ENCODE measurements at regions not wholly inside any gene's neighbourhood (a gene's known extent, or its start where the extent isn't known, plus 50 kb on each side); places are given as distances from the start of the nearest gene placed in this dataset.
"Not testable (repeated sequence)": the region's sequence is repeated elsewhere in the genome, so short reads cannot be mapped to it uniquely, and the experiment has no call there.

DNA sequence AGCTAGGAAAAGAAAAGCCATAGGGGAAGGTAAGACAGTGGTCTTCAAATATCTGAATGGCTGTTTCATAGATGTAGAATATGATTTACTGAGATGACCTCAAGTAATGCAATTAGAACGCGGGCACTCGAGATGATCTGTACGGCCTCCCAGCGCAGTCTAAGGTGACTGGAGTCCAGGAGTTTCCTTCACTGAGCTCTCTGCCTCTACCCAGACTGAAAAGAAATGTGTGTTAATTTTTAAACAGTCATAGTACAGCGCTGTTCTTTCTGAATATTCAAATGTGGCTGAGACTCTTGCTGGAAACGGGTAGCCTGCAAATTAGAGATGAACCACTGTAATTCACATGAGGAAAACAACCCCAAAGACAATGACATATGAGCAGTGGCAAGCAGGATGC lies 562.4 kb upstream of the AUTS2 start:
- no peaks in the 10 kb centered on the region for H3K4me1 Mint-ChIP-seq
- H3K27me3 Mint-ChIP-seq: no peaks in the 10 kb centered on the region
- H3K27ac Mint-ChIP-seq: no peak overlapping the region
- peaks cover 7% of the 10 kb centered on the region for H3K9me3 Mint-ChIP-seq
- no peaks in the 10 kb centered on the region for H3K36me3 Mint-ChIP-seq
- H3K4me3 Mint-ChIP-seq: no peak overlapping the region

DNA sequence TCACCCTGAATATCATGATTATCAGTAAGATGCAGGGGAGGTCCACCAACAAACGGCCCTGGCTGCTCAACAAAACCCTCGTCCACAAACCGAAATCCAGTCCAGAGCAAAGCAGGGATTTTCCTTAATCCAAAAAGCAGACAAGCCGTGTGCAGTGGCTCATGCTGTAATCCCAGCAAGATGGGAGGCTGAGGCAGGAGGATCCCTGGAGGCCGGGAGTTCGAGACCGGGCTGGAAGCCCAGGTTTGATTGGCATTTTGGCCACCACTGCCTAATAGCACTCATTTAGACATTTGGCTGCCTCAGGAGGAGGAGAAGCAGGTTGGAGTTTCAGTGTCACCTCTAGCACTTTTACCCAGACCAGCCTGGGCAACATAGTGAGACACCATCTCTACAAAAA lies 562.0 kb upstream of the AUTS2 start:
- Mint-ChIP-seq H3K27ac (no peak overlapping the region), H3K27me3 (no peaks in the 10 kb centered on the region), H3K9me3 (peaks cover 7% of the 10 kb centered on the region), H3K4me3 (no peak overlapping the region), H3K4me1 (no peaks in the 10 kb centered on the region), H3K36me3 (no peaks in the 10 kb centered on the region)

DNA sequence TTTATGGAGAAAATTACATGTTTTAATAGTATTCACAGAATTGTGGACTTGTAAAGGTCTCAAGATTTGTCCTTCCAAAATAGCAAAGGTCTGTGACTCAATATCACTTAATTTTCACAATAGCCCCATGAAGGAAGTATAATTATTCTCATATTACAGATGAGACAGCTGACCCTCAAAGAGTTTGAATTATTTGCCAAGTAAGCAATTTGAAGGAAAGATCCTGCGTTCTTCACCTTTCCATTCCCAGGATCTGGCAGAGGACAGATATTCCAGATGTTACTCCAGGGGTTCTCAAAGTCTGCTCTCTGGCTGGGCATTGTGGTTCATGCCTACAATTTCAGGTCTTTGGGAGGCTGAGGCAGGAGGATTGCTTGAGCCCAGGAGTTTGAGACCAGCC lies 559.4 kb upstream of the AUTS2 start:
- no peaks in the 10 kb centered on the region for H3K4me1 Mint-ChIP-seq
- no peaks in the 10 kb centered on the region for H3K27me3 Mint-ChIP-seq

DNA sequence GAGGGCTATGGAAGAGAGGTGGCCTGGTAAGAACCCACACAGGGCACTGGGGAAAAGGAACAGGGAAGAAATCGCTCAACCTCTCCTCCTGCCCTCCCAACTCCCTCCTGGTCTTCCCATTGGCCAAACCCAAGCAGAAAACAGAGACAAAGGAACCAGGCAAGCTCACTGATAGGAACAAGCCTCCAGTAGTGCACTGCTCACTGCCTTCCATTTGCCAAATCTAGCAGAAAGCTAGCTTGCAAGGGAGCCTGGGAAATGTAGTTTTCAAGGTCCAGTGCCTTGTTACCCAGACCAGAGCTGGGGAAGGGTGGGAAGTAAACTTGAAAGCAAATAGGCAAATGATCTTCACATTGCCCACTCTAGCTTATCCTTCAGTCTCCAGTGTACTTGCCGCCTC lies 556.1 kb upstream of the AUTS2 start:
- Mint-ChIP-seq H3K9me3 (peaks cover 5% of the 10 kb centered on the region), H3K27me3 (no peaks in the 10 kb centered on the region), H3K4me1 (no peaks in the 10 kb centered on the region), H3K27ac (no peak overlapping the region), H3K36me3 (no peaks in the 10 kb centered on the region), H3K4me3 (no peak overlapping the region)

More for the DNA sequence above, 559.4 kb upstream of the AUTS2 start:
- no peaks in the 10 kb centered on the region for H3K36me3 Mint-ChIP-seq
- H3K27ac Mint-ChIP-seq: no peak overlapping the region
- H3K9me3 Mint-ChIP-seq: peaks cover 12% of the 10 kb centered on the region
- H3K4me3 Mint-ChIP-seq: no peak overlapping the region

DNA sequence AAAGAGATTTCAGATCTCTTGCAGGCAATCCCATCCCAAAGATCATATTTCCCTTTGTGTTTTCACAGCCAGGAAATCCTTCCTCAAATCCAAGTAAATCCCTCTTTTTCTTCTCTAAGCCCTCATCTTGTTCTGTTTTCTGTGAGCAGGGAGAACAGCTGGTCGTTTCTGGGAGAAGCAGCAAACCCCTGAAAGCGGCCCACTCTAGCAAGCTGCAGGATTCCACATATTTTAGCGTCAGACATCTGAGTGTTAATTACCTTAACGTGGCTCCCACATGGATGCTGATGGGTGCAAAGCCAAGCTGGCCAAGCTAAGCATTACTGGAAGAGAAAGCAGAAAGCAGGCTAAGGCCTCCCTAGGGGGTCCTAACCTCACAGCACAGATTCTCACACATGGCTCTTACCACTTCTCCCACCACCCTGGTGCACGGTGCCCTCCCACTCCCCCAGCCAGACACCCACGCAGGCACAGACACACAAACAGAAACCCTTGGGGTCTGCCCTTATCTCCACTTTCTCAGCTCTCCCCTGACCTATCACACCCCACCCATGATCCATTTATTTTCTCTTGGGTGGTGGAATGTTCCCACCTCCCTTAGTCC lies 551.0 kb upstream of the AUTS2 start:
- H3K9me3 Mint-ChIP-seq: peaks cover 5% of the 10 kb centered on the region
- no peaks in the 10 kb centered on the region for H3K36me3 Mint-ChIP-seq
- no peak overlapping the region for H3K4me3 Mint-ChIP-seq
- H3K27ac Mint-ChIP-seq: no peak overlapping the region
- H3K27me3 Mint-ChIP-seq: no peaks in the 10 kb centered on the region
- no peaks in the 10 kb centered on the region for H3K4me1 Mint-ChIP-seq

DNA sequence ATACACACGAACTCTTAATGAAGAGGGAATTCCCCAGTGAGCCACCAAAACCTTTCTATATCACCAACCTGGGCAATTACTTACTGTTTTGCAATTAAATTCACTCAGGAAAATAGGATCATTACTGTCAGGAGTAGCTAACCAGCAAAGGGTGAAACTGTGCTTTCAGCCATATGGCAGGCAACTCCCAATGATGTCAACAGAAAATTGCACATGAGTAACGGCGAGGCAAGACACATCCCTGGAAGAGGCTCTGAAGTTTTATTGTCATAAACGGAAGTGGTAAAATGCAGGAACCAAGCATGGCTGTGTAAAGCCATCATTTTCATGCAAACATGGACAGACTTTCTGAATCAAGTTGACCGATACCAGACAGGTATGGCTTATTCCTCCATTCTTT lies 548.9 kb upstream of the AUTS2 start:
- H3K4me3 Mint-ChIP-seq: no peak overlapping the region
- no peaks in the 10 kb centered on the region for H3K36me3 Mint-ChIP-seq
- no peaks in the 10 kb centered on the region for H3K27me3 Mint-ChIP-seq
- no peaks in the 10 kb centered on the region for H3K9me3 Mint-ChIP-seq
- H3K4me1 Mint-ChIP-seq: no peaks in the 10 kb centered on the region
- H3K27ac Mint-ChIP-seq: no peak overlapping the region

DNA sequence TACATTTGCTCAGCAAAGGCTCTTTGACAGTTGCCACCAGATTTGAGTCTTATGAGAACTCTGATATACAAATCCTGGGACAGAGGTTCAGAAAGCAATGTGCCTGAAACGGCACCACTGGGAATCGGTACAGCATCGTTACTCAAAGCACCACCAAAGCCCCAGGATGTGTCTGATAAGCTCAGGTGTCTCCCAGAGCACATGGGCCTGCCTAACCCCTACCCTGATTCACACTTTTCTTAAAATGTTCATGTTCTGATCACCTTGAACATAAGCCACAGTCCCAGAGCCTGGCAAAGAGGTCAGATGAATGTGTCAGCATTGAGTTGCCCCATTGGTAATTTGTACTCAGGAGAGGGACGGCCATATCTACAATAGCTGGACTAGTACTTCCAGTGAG lies 545.8 kb upstream of the AUTS2 start:
- no peaks in the 10 kb centered on the region for H3K4me1 Mint-ChIP-seq
- no peak overlapping the region for H3K27ac Mint-ChIP-seq
- no peaks in the 10 kb centered on the region for H3K9me3 Mint-ChIP-seq

DNA sequence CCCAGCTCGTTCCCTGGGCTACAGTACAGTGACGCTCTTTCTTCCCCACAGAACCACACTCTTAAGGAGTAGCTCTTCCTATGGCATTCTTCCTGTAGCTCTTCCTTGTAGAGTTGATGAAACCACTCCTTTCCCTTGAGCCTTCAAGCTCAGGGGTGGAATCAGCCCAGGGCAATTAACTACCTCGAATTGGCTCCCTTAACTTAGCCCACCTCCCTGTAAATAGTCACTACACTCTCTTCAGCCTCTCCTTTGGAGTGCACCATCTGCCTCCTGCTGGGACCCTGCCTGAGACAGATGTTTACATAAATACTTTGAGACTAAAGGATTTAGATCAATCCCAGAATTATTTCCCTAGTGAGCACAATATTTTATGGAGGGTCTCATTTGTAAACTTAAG lies 537.8 kb upstream of the AUTS2 start:
- H3K27me3 Mint-ChIP-seq: no peaks in the 10 kb centered on the region
- no peaks in the 10 kb centered on the region for H3K36me3 Mint-ChIP-seq
- no peak overlapping the region for H3K27ac Mint-ChIP-seq
- no peaks in the 10 kb centered on the region for H3K4me1 Mint-ChIP-seq
- peaks cover under 1% of the 10 kb centered on the region for H3K9me3 Mint-ChIP-seq
- no peak overlapping the region for H3K4me3 Mint-ChIP-seq

More for the DNA sequence above, 545.8 kb upstream of the AUTS2 start:
- no peaks in the 10 kb centered on the region for H3K36me3 Mint-ChIP-seq
- H3K27me3 Mint-ChIP-seq: no peaks in the 10 kb centered on the region
- no peak overlapping the region for H3K4me3 Mint-ChIP-seq

DNA sequence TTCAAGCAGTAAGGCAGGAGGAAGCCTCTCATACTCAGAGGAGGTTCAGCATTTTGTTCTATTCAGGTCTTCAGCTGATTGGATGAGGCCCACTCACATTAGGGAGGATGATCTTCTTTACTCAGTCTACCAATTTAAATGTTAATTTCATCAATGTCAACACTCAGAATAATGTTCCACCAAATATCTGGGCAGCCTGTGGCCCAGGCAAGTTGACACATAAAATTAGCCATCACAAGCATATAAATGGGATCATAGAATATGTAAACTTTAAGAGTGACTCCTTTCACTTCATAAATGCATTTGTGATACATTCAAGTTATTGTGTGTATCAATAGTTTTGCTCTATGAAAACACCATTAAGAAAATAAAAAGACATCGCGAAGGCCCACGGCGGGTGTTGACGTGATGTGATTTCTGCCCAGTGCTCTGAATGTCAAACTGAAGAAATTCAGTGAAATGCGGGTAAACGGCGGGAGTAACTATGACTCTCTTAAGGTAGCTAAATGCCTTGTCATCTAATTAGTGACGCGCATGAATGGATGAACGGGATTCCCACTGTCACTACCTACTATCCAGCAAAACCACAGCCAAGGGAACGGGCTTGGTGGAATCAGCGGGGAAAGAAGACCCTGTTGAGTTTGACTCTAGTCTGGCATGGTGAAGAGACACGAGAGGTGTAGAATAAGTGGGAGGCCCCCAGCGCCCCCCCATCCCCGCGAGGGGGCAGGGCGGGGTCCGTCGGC lies 536.1 kb upstream of the AUTS2 start:
- Mint-ChIP-seq H3K4me1 (no peaks in the 10 kb centered on the region), H3K9me3 (peaks cover 8% of the 10 kb centered on the region), H3K27me3 (no peaks in the 10 kb centered on the region), H3K36me3 (no peaks in the 10 kb centered on the region), H3K27ac (no peak overlapping the region), H3K4me3 (no peak overlapping the region)

DNA sequence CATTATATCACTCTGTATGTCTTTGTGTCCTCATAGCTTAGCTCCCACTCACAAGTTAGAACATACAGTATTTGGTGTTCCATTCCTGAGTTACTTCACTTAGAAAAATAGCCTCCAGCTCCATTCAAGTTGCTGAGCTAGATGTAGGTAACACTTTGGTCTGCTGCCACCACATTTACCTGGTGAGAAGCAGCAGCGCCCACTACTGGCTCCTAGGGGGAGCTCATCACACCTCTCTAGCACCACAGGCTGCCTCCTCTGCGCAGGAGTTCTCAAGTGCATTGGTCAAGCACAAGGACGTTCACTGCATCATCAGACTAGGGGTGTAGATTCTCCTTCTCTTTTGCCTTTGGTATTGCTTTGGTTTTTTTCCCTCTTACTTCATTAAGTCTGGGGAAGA lies 530.9 kb upstream of the AUTS2 start:
- no peaks in the 10 kb centered on the region for H3K27me3 Mint-ChIP-seq
- H3K9me3 Mint-ChIP-seq: peaks cover 20% of the 10 kb centered on the region
- no peaks in the 10 kb centered on the region for H3K36me3 Mint-ChIP-seq
- H3K27ac Mint-ChIP-seq: no peak overlapping the region
- no peaks in the 10 kb centered on the region for H3K4me1 Mint-ChIP-seq
- no peak overlapping the region for H3K4me3 Mint-ChIP-seq

DNA sequence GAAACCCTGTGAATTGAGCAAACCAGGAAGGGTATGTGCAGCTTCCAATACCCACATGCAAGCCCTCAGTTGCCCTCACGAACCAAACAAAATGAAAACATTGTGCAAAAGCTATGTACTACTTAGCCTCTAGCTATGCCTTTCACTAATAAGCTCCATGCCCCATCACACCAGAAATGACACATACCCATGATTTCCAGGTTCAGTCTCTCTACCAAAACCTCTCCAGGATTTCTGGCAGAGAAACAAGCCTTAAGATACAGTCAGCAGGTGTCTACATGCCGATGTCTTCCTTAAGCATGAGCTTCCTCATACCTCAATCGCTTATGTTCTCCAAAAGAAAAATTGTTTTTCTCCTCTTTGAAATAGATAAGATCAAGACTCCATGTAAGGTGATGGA lies 527.8 kb upstream of the AUTS2 start:
- H3K36me3 Mint-ChIP-seq: no peaks in the 10 kb centered on the region
- H3K9me3 Mint-ChIP-seq: peaks cover 20% of the 10 kb centered on the region
- H3K27ac Mint-ChIP-seq: no peak overlapping the region
- no peaks in the 10 kb centered on the region for H3K27me3 Mint-ChIP-seq
- no peak overlapping the region for H3K4me3 Mint-ChIP-seq
- H3K4me1 Mint-ChIP-seq: no peaks in the 10 kb centered on the region

DNA sequence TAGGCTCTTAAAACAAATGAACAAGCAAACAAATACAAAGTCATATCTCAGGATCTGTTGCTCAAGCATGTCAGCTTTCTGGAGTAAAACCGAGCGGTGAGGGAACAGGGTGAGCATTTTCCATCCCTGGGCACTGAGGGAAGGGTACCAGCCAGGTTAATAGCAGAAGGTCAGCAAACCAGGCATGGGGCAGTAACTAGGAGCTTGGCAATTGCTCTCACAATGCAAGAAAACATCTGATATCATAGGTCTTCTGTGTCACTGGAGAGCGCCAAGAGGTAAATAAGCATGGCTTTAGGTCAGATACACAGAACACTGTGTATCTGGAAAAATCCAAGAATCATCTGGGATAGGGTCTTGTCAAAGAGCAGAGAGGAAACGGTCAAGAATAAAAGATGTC lies 521.7 kb upstream of the AUTS2 start:
- H3K4me1 Mint-ChIP-seq: no peaks in the 10 kb centered on the region
- no peaks in the 10 kb centered on the region for H3K27me3 Mint-ChIP-seq
- no peak overlapping the region for H3K4me3 Mint-ChIP-seq
- no peaks in the 10 kb centered on the region for H3K36me3 Mint-ChIP-seq
- H3K27ac Mint-ChIP-seq: no peak overlapping the region
- peaks cover 10% of the 10 kb centered on the region for H3K9me3 Mint-ChIP-seq

DNA sequence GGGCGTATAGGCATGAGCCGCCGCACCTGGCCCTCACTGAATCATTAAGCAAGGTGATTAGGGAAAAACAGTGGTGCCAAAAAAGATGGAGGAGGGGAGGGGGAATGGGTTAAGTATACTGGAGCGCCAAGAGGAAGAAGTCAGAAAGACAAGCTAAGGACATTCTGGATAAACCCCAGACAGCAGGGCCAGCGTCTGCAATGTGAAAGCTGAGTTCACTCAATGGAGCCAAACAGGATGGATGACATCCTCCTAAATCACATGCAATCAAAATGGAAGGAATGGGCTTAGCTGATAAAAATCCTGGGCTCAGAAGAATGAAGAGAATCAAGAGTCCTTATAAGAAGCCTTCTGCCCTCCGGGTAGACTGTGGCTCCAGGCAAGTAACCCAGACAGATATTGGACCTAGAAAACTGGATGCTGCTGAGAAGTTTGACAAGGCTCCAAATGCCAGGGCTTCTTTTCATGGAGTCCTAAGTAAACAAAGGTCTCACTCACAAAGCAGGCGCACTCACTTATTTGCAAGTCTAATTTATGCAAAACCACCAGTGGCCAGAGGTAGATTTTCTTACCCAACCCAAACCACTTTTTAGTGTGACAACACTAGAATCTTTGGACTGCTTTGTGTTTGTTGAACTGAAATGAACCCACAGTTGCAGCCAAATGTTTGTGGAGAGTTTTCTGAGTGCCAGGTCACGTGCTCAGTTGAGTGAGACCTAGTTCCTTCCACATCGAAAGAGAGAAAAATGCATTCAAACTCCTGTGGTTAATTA lies 519.1 kb upstream of the AUTS2 start:
- Mint-ChIP-seq H3K9me3 (peaks cover 15% of the 10 kb centered on the region), H3K27me3 (no peaks in the 10 kb centered on the region), H3K27ac (no peak overlapping the region), H3K4me3 (no peak overlapping the region), H3K36me3 (no peaks in the 10 kb centered on the region), H3K4me1 (no peaks in the 10 kb centered on the region)

DNA sequence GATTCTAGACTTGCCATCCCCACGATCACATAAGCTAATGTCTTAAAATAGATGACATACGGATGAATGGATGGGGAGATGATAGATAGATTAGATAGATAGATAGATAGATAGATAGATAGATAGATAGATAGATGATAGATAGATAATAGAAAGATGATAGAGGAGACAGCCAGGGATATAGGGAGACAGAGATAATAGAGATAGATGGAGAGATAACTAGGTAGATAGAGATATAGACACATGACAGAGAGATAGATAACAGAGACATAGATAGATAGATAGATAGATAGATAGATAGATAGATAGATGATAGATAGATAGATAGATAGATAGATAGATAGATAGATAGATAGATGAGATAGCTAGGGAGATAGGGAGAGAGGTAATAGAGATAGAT lies 511.0 kb upstream of the AUTS2 start:
- H3K9me3 Mint-ChIP-seq, H3K4me1 Mint-ChIP-seq, H3K27me3 Mint-ChIP-seq, H3K36me3 Mint-ChIP-seq, H3K4me3 Mint-ChIP-seq, H3K27ac Mint-ChIP-seq: not testable (repeated sequence)

DNA sequence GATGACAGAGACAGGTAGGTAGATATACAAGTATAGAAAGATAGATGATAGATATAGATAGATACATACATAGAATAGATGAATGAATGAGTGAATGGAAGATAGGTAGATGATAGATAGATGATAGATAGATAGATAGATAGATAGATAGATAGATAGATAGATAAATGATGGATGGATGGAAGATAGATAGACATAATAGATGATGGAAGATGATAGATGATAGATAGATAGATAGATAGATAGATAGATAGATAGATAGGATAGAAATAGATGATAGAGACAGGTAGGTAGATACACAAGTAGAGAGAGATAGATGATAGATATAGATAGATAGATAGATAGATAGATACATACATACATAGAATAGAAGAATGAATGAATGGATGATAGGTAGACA lies 510.1 kb upstream of the AUTS2 start:
- H3K36me3 Mint-ChIP-seq: no peaks in the 10 kb centered on the region

DNA sequence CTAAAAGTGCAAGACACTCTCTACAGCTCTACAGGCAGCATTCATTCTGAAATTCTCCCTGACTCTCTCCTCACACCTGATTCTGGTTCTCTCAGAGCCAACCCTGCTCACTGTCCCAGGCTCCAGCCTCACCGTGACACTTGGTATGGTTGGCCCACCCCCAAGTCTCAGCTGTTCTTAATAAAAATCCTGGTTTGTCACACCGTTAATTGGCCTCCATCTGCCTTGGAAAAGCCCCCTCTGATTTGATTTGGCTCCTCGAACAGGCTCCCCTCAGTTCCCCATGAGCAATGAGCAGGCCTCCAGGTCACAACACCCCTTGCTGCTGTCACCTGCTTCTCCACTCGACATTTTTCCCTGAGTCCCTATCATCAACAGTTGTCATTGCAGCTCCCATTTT lies 507.3 kb upstream of the AUTS2 start:
- H3K36me3 Mint-ChIP-seq: no peaks in the 10 kb centered on the region
- H3K27ac Mint-ChIP-seq: no peak overlapping the region
- no peaks in the 10 kb centered on the region for H3K4me1 Mint-ChIP-seq
- peaks cover 17% of the 10 kb centered on the region for H3K9me3 Mint-ChIP-seq
- no peak overlapping the region for H3K4me3 Mint-ChIP-seq
- H3K27me3 Mint-ChIP-seq: no peaks in the 10 kb centered on the region

More for the DNA sequence above, 510.1 kb upstream of the AUTS2 start:
- Mint-ChIP-seq H3K4me3 (no peak overlapping the region), H3K27me3 (no peaks in the 10 kb centered on the region), H3K4me1 (no peaks in the 10 kb centered on the region), H3K27ac (no peak overlapping the region), H3K9me3 (peaks cover 7% of the 10 kb centered on the region)
